Fibroblast of skin of left quadriceps (primary cell): ENCODE measurements at regions not wholly inside any gene's neighbourhood (a gene's known extent, or its start where the extent isn't known, plus 50 kb on each side); places are given as distances from the start of the nearest gene placed in this dataset.

Experiments
- DNase-seq, 2 experiments: peaks; one replicate each; pipeline ENCODE4 v3.0.0-alpha.2; 2013; ENCODE audit warnings: low read depth in 2 of 2

GRCh38 chr2:4840791-4841190 is 851.4 kb upstream of the SOX11 start:
- no peak for DNase-seq

- DNase-seq: no peak
These were observed 847.3 kb upstream of the SOX11 start for GRCh38 chr2:4844881-4845280.

- DNase-seq: no peak
These were observed 830.2 kb upstream of the SOX11 start for GRCh38 chr2:4862031-4862430.

GRCh38 chr2:4866198-4866597 is 826.0 kb upstream of the SOX11 start:
- no peak for DNase-seq

- DNase-seq: no peak
These were observed 823.7 kb upstream of the SOX11 start for GRCh38 chr2:4868466-4868865.

- DNase-seq: no peak
These were observed 823.0 kb upstream of the SOX11 start for GRCh38 chr2:4869154-4869553.

GRCh38 chr2:4873364-4873763 is 818.8 kb upstream of the SOX11 start:
- no peak for DNase-seq

GRCh38 chr2:4873876-4874593 is 818.1 kb upstream of the SOX11 start:
- DNase-seq: no peak

GRCh38 chr2:4882421-4882820 is 809.8 kb upstream of the SOX11 start:
- DNase-seq: no peak

GRCh38 chr2:4882941-4883340 is 809.2 kb upstream of the SOX11 start:
- DNase-seq: no peak

- DNase-seq: no peak
These were observed 808.8 kb upstream of the SOX11 start for GRCh38 chr2:4883375-4883774.

GRCh38 chr2:4884117-4884571 is 808.0 kb upstream of the SOX11 start:
- DNase-seq: no peak

- no peak for DNase-seq
These were observed 800.8 kb upstream of the SOX11 start for GRCh38 chr2:4891394-4891793.

- no peak for DNase-seq
These were observed 796.8 kb upstream of the SOX11 start for GRCh38 chr2:4895371-4895770.

- DNase-seq: no peak
These were observed 793.5 kb upstream of the SOX11 start for GRCh38 chr2:4898706-4899105.

- DNase-seq: no peak
These were observed 791.9 kb upstream of the SOX11 start for GRCh38 chr2:4900242-4900641.

- DNase-seq: no peak
These were observed 791.1 kb upstream of the SOX11 start for GRCh38 chr2:4900861-4901770.

- no peak for DNase-seq
These were observed 788.4 kb upstream of the SOX11 start for GRCh38 chr2:4903656-4904348.

- no peak for DNase-seq
These were observed 783.7 kb upstream of the SOX11 start for GRCh38 chr2:4908461-4908860.

GRCh38 chr2:4909346-4910009 is 782.7 kb upstream of the SOX11 start:
- DNase-seq: no peak

- DNase-seq: no peak
These were observed 778.1 kb upstream of the SOX11 start for GRCh38 chr2:4914036-4914435.

- no peak for DNase-seq
These were observed 777.6 kb upstream of the SOX11 start for GRCh38 chr2:4914551-4914950.
